LNCaP clone FGC (cell line): ENCODE measurements at regions not wholly inside any gene's neighbourhood (a gene's known extent, or its start where the extent isn't known, plus 50 kb on each side); places are given as distances from the start of the nearest gene placed in this dataset.
A peak's percentile ranks its signal among the peaks of the same experiment; 100 is the strongest.

Experiments used
- DNase-seq: peaks from one replicate; pipeline ENCODE4 v3.0.0-alpha.2; 2011; ENCODE audit warnings: low read depth
- H3K4me3 ChIP-seq: 2 replicates; pipeline ENCODE4 v1.5.1; 2011; ENCODE audit warnings: mild to moderate bottlenecking, low read depth, low read length, control low read depth
- TF ChIP-seq, protein P1 (sequence below): IDR thresholded peaks from 2 replicates; pipeline ENCODE4 v1.5.1; 2012; ENCODE audit warnings: mild to moderate bottlenecking; ENCODE audit not compliant: control insufficient read depth, insufficient read depth; ENCODE audit errors: extremely low read depth

- no peak for DNase-seq
- no peak overlapping the region for H3K4me3 ChIP-seq
- TF ChIP-seq, protein P1, sequence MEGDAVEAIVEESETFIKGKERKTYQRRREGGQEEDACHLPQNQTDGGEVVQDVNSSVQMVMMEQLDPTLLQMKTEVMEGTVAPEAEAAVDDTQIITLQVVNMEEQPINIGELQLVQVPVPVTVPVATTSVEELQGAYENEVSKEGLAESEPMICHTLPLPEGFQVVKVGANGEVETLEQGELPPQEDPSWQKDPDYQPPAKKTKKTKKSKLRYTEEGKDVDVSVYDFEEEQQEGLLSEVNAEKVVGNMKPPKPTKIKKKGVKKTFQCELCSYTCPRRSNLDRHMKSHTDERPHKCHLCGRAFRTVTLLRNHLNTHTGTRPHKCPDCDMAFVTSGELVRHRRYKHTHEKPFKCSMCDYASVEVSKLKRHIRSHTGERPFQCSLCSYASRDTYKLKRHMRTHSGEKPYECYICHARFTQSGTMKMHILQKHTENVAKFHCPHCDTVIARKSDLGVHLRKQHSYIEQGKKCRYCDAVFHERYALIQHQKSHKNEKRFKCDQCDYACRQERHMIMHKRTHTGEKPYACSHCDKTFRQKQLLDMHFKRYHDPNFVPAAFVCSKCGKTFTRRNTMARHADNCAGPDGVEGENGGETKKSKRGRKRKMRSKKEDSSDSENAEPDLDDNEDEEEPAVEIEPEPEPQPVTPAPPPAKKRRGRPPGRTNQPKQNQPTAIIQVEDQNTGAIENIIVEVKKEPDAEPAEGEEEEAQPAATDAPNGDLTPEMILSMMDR: no peak
Observed at GRCh38 chr6:9612489-9612888, 802.4 kb downstream of the TFAP2A start.

DNA sequence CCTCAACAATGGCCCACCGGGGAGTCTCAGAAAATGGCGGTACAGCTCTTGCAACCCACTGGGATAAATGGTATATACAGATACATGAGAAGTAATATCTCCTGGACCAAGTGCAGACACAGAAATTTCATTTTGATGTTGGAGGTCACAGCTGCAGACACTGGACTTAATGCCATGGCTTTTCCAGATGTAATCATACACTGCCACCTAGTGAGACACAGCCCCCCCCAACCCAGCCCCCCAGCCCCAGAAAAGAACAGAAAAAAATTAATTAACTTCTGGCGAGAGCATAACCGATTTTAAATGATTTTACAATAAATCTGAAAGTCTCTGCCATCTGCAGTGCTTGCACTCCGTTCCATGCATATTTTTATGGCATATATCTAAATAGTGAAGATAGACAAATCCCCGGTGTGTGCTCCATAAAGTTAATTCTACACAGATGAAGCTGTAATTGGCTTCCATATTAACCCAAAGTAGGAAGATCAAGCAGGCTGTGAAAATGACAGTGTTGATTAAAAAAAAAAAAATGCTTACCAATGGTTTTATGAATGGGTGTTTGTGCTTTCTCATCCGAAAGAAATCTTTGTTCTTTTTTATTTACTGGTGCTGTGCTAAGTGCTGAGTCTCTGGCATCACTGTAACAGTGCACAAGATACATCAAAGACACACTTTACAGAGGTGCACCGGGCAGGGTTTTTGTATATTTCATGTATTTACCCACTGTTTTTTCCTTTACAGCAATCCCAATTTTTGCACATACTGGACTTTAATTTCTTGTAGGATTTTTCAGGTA, 804.1 kb downstream of the TFAP2A start:
- TF ChIP-seq, protein P1: peak; percentile 37
- no peak overlapping the region for H3K4me3 ChIP-seq
- peak; percentile 77 for DNase-seq

DNA sequence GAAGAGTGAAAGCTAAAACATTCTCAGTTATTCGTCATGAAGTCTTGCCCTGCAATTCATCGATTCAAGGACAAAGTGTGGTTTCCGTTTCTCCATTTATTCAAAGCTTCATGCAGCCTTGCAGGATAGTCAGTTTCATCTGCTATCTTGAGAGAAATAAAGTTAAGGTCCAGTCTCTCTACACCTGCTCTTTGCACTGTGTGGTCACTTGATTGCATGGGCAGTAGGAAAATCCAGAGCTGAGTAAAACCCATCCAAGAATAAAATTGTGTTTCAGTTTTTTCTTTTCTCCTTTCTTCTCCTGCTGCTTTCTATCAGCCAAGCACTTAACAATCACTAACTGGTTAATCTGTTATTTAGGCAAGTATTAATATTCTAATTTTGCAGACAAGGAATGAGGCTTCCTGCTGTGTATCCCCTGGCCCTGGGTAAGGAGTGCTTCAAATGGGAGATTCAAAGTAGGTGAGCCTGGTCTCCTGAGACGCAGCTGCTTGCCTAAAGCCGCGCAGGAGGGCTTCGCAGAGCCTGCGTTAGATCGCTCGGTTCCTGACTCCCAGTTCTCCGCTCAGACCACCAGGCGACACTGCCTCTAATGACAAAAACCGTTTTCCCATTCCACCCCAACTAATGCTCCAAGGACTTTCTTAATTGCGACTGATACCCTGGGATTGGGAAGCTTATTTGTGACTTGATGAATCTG, 808.3 kb downstream of the TFAP2A start:
- TF ChIP-seq, protein P1: no peak
- DNase-seq: no peak
- no peak overlapping the region for H3K4me3 ChIP-seq

DNA sequence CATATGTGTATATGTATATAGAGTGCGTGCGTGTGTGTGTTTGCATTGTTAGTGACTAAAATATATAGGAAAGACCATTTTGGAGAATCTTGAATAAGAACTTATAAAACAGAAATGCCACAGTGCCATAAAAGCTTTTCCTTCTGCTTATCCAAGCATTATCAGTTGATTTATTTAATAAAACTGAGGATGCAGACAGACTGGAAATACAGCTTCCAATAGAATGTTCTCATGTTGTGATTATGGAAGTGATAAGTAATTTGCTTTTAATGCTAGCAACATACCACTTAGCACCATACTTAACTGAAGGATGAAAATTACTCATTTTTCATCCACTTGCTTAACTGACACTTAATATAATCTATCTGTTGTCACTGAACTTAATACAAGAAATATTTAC, 820.1 kb downstream of the TFAP2A start:
- TF ChIP-seq, protein P1: no peak
- DNase-seq: peak; percentile 71
- H3K4me3 ChIP-seq: no peak overlapping the region

DNA sequence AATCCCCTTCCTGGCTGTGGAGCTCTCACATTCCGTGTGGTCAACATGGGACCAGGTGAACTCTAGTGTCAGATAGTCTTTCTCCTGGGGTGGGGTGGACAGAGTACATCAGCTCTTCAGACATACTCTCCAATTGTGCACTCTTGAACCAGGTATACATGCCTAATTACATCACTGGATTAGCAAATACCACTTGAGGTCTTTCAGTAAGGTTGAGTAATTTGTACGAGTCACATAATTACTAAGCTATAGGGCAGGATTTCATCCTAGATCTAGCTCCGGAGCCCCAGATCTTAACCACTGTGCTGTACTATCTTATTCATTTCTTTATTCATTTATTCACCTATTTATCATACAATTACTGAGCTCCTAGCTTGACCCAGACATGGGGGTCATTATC, 821.3 kb downstream of the TFAP2A start:
- no peak for DNase-seq
- H3K4me3 ChIP-seq: no peak overlapping the region
- TF ChIP-seq, protein P1: no peak

DNA sequence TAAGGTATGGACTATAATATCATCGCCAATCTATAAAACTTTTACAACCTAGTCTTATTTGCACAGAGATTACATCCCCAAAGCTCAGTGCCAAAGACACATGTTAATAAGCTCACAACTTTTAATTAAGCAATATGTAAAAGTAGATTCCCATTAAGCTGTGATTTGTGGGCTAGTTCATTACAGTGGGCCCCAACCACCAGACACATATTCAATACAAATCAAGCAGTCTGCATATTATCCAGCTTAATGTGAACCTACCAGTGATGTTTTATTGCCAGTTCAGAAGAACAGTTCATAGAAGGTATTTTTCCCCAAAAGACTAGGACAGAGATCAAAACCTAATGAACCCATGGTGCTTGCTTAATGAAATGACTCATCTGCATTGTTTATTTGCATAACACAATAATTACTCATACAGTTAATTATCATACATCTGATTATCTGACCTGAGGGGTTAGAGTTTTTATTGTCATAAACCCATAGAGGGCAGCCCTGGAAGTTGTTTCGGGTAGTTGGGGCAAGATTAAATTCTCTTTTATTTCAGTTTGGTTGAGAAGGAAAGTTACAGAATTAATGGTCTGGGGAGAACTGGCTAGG, 831.0 kb downstream of the TFAP2A start:
- H3K4me3 ChIP-seq: no peak overlapping the region
- DNase-seq: no peak
- TF ChIP-seq, protein P1: 0 out of 2 replicates have a peak, but pooled peaks have one; percentile 10
